ENCODE measurements at regions not wholly inside any gene's neighbourhood (a gene's known extent, or its start where the extent isn't known, plus 50 kb on each side); places are given as distances from the start of the nearest gene placed in this dataset.
"Not testable (repeated sequence)": the region's sequence is repeated elsewhere in the genome, so short reads cannot be mapped to it uniquely, and the experiment has no call there.

GRCh38 chr14:22200977-22201605 is 387.9 kb downstream of the DAD1 start:
- H3K27ac ChIP-seq (replicated peaks), result no peak overlapping the region
- no peaks in the 10 kb centered on the region for H3K27me3 ChIP-seq (ENCODE audit: insufficient read depth, poor library complexity, severe bottlenecking)
- no peak overlapping the region for H3K4me3 ChIP-seq (replicated peaks; ENCODE audit: insufficient read depth, low read length)
- TF ChIP-seq SPI1 (IDR thresholded peaks at IDR 0.05; ENCODE audit: borderline replicate concordance, low read depth) (no peak), CTCF (IDR thresholded peaks at IDR 0.05; ENCODE audit: insufficient read depth, low read length) (peak; percentile 61)
- peak; percentile 34 to 51 for DNase-seq (ENCODE audit: low read depth in 1 of 2, low spot score in 1 of 2)

- H3K27ac ChIP-seq (replicated peaks); H3K27me3 ChIP-seq (ENCODE audit: insufficient read depth, poor library complexity, severe bottlenecking); DNase-seq (ENCODE audit: low read depth in 1 of 2, low spot score in 1 of 2); H3K4me3 ChIP-seq (replicated peaks; ENCODE audit: insufficient read depth, low read length): not testable (repeated sequence)
Measured at GRCh38 chr14:22200131-22200530, 388.9 kb downstream of the DAD1 start.

- H3K27ac ChIP-seq (replicated peaks), result no peak overlapping the region
- H3K4me3 ChIP-seq (replicated peaks; ENCODE audit: insufficient read depth, low read length), result no peak overlapping the region
- no peaks in the 10 kb centered on the region for H3K27me3 ChIP-seq (ENCODE audit: insufficient read depth, poor library complexity, severe bottlenecking)
- DNase-seq (ENCODE audit: low read depth in 1 of 2, low spot score in 1 of 2), result no peak
- TF ChIP-seq, protein P1, sequence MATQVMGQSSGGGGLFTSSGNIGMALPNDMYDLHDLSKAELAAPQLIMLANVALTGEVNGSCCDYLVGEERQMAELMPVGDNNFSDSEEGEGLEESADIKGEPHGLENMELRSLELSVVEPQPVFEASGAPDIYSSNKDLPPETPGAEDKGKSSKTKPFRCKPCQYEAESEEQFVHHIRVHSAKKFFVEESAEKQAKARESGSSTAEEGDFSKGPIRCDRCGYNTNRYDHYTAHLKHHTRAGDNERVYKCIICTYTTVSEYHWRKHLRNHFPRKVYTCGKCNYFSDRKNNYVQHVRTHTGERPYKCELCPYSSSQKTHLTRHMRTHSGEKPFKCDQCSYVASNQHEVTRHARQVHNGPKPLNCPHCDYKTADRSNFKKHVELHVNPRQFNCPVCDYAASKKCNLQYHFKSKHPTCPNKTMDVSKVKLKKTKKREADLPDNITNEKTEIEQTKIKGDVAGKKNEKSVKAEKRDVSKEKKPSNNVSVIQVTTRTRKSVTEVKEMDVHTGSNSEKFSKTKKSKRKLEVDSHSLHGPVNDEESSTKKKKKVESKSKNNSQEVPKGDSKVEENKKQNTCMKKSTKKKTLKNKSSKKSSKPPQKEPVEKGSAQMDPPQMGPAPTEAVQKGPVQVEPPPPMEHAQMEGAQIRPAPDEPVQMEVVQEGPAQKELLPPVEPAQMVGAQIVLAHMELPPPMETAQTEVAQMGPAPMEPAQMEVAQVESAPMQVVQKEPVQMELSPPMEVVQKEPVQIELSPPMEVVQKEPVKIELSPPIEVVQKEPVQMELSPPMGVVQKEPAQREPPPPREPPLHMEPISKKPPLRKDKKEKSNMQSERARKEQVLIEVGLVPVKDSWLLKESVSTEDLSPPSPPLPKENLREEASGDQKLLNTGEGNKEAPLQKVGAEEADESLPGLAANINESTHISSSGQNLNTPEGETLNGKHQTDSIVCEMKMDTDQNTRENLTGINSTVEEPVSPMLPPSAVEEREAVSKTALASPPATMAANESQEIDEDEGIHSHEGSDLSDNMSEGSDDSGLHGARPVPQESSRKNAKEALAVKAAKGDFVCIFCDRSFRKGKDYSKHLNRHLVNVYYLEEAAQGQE (IDR thresholded peaks at IDR 0.05; ENCODE audit: insufficient replicate concordance, low read depth), result no peak
- TF ChIP-seq SPI1 (IDR thresholded peaks at IDR 0.05; ENCODE audit: borderline replicate concordance, low read depth) (no peak), POLR2AphosphoS5 (IDR thresholded peaks at IDR 0.05; ENCODE audit: low read depth) (no peak), GABPA (IDR thresholded peaks at IDR 0.05; ENCODE audit: low read depth) (no peak), CTCF (IDR thresholded peaks at IDR 0.05; ENCODE audit: insufficient read depth, low read length) (no peak)
Measured at GRCh38 chr14:22194664-22195063, 394.4 kb downstream of the DAD1 start.

GRCh38 chr14:22190411-22191191 is 398.4 kb downstream of the DAD1 start:
- Histone ChIP-seq H3K27ac (replicated peaks) (no peak overlapping the region), H3K4me3 (replicated peaks; ENCODE audit: insufficient read depth, low read length) (no peak overlapping the region), H3K27me3 (ENCODE audit: insufficient read depth, poor library complexity, severe bottlenecking) (no peaks in the 10 kb centered on the region)
- no peak for TF ChIP-seq POLR2AphosphoS5 (IDR thresholded peaks at IDR 0.05; ENCODE audit: low read depth)
- TF ChIP-seq GABPA (IDR thresholded peaks at IDR 0.05; ENCODE audit: low read depth), result no peak
- TF ChIP-seq, protein P1 (IDR thresholded peaks at IDR 0.05; ENCODE audit: insufficient replicate concordance, low read depth), result no peak
- TF ChIP-seq CTCF (IDR thresholded peaks at IDR 0.05; ENCODE audit: insufficient read depth, low read length), result no peak
- no peak for TF ChIP-seq SPI1 (IDR thresholded peaks at IDR 0.05; ENCODE audit: borderline replicate concordance, low read depth)
- no peak for DNase-seq (ENCODE audit: low read depth in 1 of 2, low spot score in 1 of 2)
